Mesenchymal stem cell (in vitro differentiated cells and primary cell): ENCODE measurements at regions not wholly inside any gene's neighbourhood (a gene's known extent, or its start where the extent isn't known, plus 50 kb on each side); places are given as distances from the start of the nearest gene placed in this dataset.

Experiments used
- DNase-seq: peaks from one replicate; pipeline ENCODE4 v3.0.0-alpha.2; 2013
- H2AFZ ChIP-seq: one replicate; pipeline ENCODE4 v1.6.1; 2013; ENCODE audit warnings: low read depth, mild to moderate bottlenecking, control low read depth, inconsistent platforms, low read length, moderate library complexity
- H2AK5ac ChIP-seq: 2 replicates; pipeline ENCODE4 v1.6.1; 2013; ENCODE audit warnings: low read length, moderate library complexity, mild to moderate bottlenecking, inconsistent platforms; ENCODE audit not compliant: severe bottlenecking
- H2BK120ac ChIP-seq: one replicate; pipeline ENCODE4 v1.6.1; 2013; ENCODE audit warnings: low read depth, mild to moderate bottlenecking, inconsistent platforms, low read length, moderate library complexity
- H2BK12ac ChIP-seq, 2 experiments: one replicate each; pipeline ENCODE4 v1.6.1; 2013; ENCODE audit warnings: inconsistent platforms in 2 of 2, low read length in 2 of 2, mild to moderate bottlenecking in 2 of 2, moderate library complexity in 2 of 2, control low read depth in 1 of 2
- H2BK15ac ChIP-seq: one replicate; pipeline ENCODE4 v1.6.1; 2013; ENCODE audit warnings: mild to moderate bottlenecking, low read depth, inconsistent platforms; ENCODE audit not compliant: poor library complexity, severe bottlenecking
- H2BK5ac ChIP-seq: 2 replicates; pipeline ENCODE4 v1.6.1; 2013; ENCODE audit warnings: low read depth, mild to moderate bottlenecking, low read length, control low read depth, inconsistent platforms; ENCODE audit not compliant: poor library complexity, severe bottlenecking
- H3K14ac ChIP-seq, 2 experiments: one replicate each; pipeline ENCODE4 v1.6.1; 2013; ENCODE audit warnings: inconsistent platforms in 2 of 2, low read length in 2 of 2, control low read depth in 1 of 2, mild to moderate bottlenecking in 1 of 2, moderate library complexity in 1 of 2
- H3K18ac ChIP-seq, 2 experiments: one replicate each; pipeline ENCODE4 v1.6.1; 2013; ENCODE audit warnings: inconsistent platforms in 2 of 2, low read length in 2 of 2, control low read depth in 1 of 2, low read depth in 1 of 2, mild to moderate bottlenecking in 1 of 2
- H3K23ac ChIP-seq, 2 experiments: one replicate each; pipeline ENCODE4 v1.6.1; 2013; ENCODE audit warnings: inconsistent platforms in 2 of 2, low read length in 2 of 2, mild to moderate bottlenecking in 2 of 2, moderate library complexity in 2 of 2, control low read depth in 1 of 2
- H3K27ac ChIP-seq: 2 replicates; pipeline ENCODE4 v1.5.1; 2013; ENCODE audit warnings: mild to moderate bottlenecking, moderate library complexity, low read length, control low read depth, inconsistent platforms; ENCODE audit not compliant: poor library complexity, severe bottlenecking
- H3K27me3 ChIP-seq, 2 experiments: 2 replicates each; pipeline versions ENCODE4 v1.6.1 to v1.7.0; 2013; ENCODE audit warnings: low read length in 2 of 2, mild to moderate bottlenecking in 2 of 2, moderate library complexity in 2 of 2, control low read depth in 1 of 2, inconsistent platforms in 1 of 2; ENCODE audit not compliant: control insufficient read depth in 1 of 2, insufficient read depth in 1 of 2
- H3K36me3 ChIP-seq, 2 experiments: 2 replicates each; pipeline versions ENCODE4 v1.6.1 to v1.7.0; 2013; ENCODE audit warnings: low read length in 2 of 2, control low read depth in 1 of 2, inconsistent platforms in 1 of 2, low read depth in 1 of 2, mild to moderate bottlenecking in 1 of 2; ENCODE audit not compliant: insufficient read depth in 2 of 2, control insufficient read depth in 1 of 2
- H3K4ac ChIP-seq, 2 experiments: one replicate each; pipeline ENCODE4 v1.6.1; 2013; ENCODE audit warnings: inconsistent platforms in 2 of 2, low read length in 2 of 2, mild to moderate bottlenecking in 2 of 2, moderate library complexity in 2 of 2, control low read depth in 1 of 2, low read depth in 1 of 2
- H3K4me1 ChIP-seq: 2 replicates; pipeline ENCODE4 v1.6.1; 2013; ENCODE audit warnings: low read depth, low read length, control low read depth; ENCODE audit not compliant: control insufficient read depth, insufficient read depth
- H3K4me2 ChIP-seq: 2 replicates; pipeline ENCODE4 v1.6.1; 2013; ENCODE audit warnings: low read length, mild to moderate bottlenecking, inconsistent platforms; ENCODE audit not compliant: poor library complexity, severe bottlenecking
- H3K4me3 ChIP-seq, 2 experiments: 2 replicates each; pipeline versions ENCODE4 v1.5.1 to v1.7.0; 2013; ENCODE audit warnings: low read length in 2 of 2, mild to moderate bottlenecking in 2 of 2, control low read depth in 1 of 2, low read depth in 1 of 2; ENCODE audit not compliant: insufficient read depth in 1 of 2
- H3K79me1 ChIP-seq: replicated peaks from 2 replicates; pipeline ENCODE4 v1.6.1; 2013; ENCODE audit warnings: mild to moderate bottlenecking, control low read depth, low read length, inconsistent platforms; ENCODE audit not compliant: poor library complexity, severe bottlenecking
- H3K9ac ChIP-seq: 2 replicates; pipeline ENCODE4 v1.7.0; 2013; ENCODE audit warnings: mild to moderate bottlenecking, low read length, moderate library complexity
- H3K9me3 ChIP-seq: 2 replicates; pipeline ENCODE4 v1.7.0; 2013; ENCODE audit warnings: mild to moderate bottlenecking, low read length; ENCODE audit not compliant: control insufficient read depth
- H4K8ac ChIP-seq: one replicate; pipeline ENCODE4 v1.6.1; 2013; ENCODE audit warnings: inconsistent platforms, mild to moderate bottlenecking, low read length, moderate library complexity
- H4K91ac ChIP-seq: one replicate; pipeline ENCODE4 v1.6.1; 2013; ENCODE audit warnings: mild to moderate bottlenecking, low read length, inconsistent platforms
- WGBS: methylation state at CpG from one replicate; pipeline ENCODE4 v1.1.7; 2013; ENCODE audit warnings: mixed read lengths; 5-methylcytosine and 5-hydroxymethylcytosine counted together

GRCh38 chr16:86095131-86095752 is 196.3 kb downstream of the IRF8 start:
- Histone ChIP-seq H3K27me3 (peaks cover 0 to 36% of the 10 kb centered on the region in 2 experiments), H3K14ac (peak overlapping the region in 1 of 2 experiments; percentile 79), H2BK5ac (no peak overlapping the region), H3K27ac (no peak overlapping the region), H3K4ac (no peak overlapping the region), H3K36me3 (no peaks in the 10 kb centered on the region), H2BK15ac (no peak overlapping the region), H4K8ac (no peak overlapping the region), H3K4me1 (no peaks in the 10 kb centered on the region), H3K79me1 (no peaks in the 10 kb centered on the region), H2AFZ (no peak overlapping the region), H2BK120ac (no peak overlapping the region), H4K91ac (peak overlapping the region; percentile 7), H3K9ac (no peak overlapping the region), H3K4me3 (no peak overlapping the region), H3K4me2 (no peak overlapping the region), H2AK5ac (no peak overlapping the region), H3K23ac (no peak overlapping the region), H3K18ac (no peak overlapping the region), H3K9me3 (no peaks in the 10 kb centered on the region), H2BK12ac (no peak overlapping the region)
- DNase-seq, result no peak
- WGBS, result 88% methylated on average over 15 of the region's 15 CpGs

- Histone ChIP-seq H2BK15ac (no peak overlapping the region), H3K27me3 (peaks cover 0 to 33% of the 10 kb centered on the region in 2 experiments), H3K4me1 (no peaks in the 10 kb centered on the region), H4K91ac (peak overlapping the region; percentile 6), H3K4ac (no peak overlapping the region), H2AFZ (no peak overlapping the region), H3K9me3 (no peaks in the 10 kb centered on the region), H2BK120ac (no peak overlapping the region), H3K79me1 (no peaks in the 10 kb centered on the region), H2AK5ac (no peak overlapping the region), H3K14ac (no peak overlapping the region), H3K36me3 (no peaks in the 10 kb centered on the region), H2BK5ac (no peak overlapping the region), H3K23ac (no peak overlapping the region), H3K4me3 (no peak overlapping the region), H3K27ac (no peak overlapping the region), H3K4me2 (no peak overlapping the region), H4K8ac (no peak overlapping the region), H3K9ac (no peak overlapping the region), H2BK12ac (peak overlapping the region in 1 of 2 experiments; percentile 45), H3K18ac (no peak overlapping the region)
- 90% methylated on average over 6 of the region's 6 CpGs for WGBS
- no peak for DNase-seq
These were observed 197.0 kb downstream of the IRF8 start for GRCh38 chr16:86095906-86096485.

- Histone ChIP-seq H3K4me2 (no peak overlapping the region), H4K91ac (no peak overlapping the region), H3K79me1 (no peaks in the 10 kb centered on the region), H2AK5ac (no peak overlapping the region), H2BK120ac (no peak overlapping the region), H3K9ac (no peak overlapping the region), H3K36me3 (no peaks in the 10 kb centered on the region), H3K14ac (no peak overlapping the region), H3K4me3 (no peak overlapping the region), H3K4me1 (no peaks in the 10 kb centered on the region), H2AFZ (no peak overlapping the region), H2BK5ac (no peak overlapping the region), H2BK15ac (no peak overlapping the region), H2BK12ac (no peak overlapping the region), H3K23ac (no peak overlapping the region), H3K27ac (no peak overlapping the region), H3K18ac (no peak overlapping the region), H4K8ac (no peak overlapping the region), H3K27me3 (peaks cover 0 to 37% of the 10 kb centered on the region in 2 experiments), H3K4ac (no peak overlapping the region), H3K9me3 (no peaks in the 10 kb centered on the region)
- no peak for DNase-seq
- 93% methylated on average over 7 of the region's 7 CpGs for WGBS
These were observed 197.9 kb downstream of the IRF8 start for GRCh38 chr16:86096850-86097249.

- no peak overlapping the region for H3K14ac ChIP-seq
These were observed 200.4 kb downstream of the IRF8 start for GRCh38 chr16:86099326-86099725.

More at GRCh38 chr16:86099326-86099725, 200.4 kb downstream of the IRF8 start:
- Histone ChIP-seq H3K4me3 (no peak overlapping the region), H3K23ac (no peak overlapping the region), H2AFZ (no peak overlapping the region), H2BK120ac (no peak overlapping the region), H2AK5ac (no peak overlapping the region), H2BK5ac (no peak overlapping the region), H4K8ac (no peak overlapping the region), H3K27ac (no peak overlapping the region), H3K4me2 (no peak overlapping the region), H2BK12ac (no peak overlapping the region), H3K79me1 (no peaks in the 10 kb centered on the region), H3K9ac (no peak overlapping the region), H3K4me1 (no peaks in the 10 kb centered on the region), H3K18ac (no peak overlapping the region), H3K36me3 (no peaks in the 10 kb centered on the region), H3K9me3 (no peaks in the 10 kb centered on the region), H2BK15ac (no peak overlapping the region), H3K27me3 (peaks cover 0 to 46% of the 10 kb centered on the region in 2 experiments), H4K91ac (no peak overlapping the region), H3K4ac (no peak overlapping the region)
- 86% methylated on average over 10 of the region's 10 CpGs for WGBS
- no peak for DNase-seq
